PC-3 (cell line): ENCODE measurements at regions not wholly inside any gene's neighbourhood (a gene's known extent, or its start where the extent isn't known, plus 50 kb on each side); places are given as distances from the start of the nearest gene placed in this dataset.

Experiments used
- CTCF ChIP-seq: fragments of 300-600 bp; sonication (generic); conservative IDR thresholded peaks from 2 replicates; pipeline ENCODE4 v1.5.1; 2017; ENCODE audit warnings: antibody characterized with exemption, low read depth, mild to moderate bottlenecking, low read length
- EZH2 ChIP-seq: fragments of 300-600 bp; sonication (generic); IDR thresholded peaks from one replicate; pipeline ENCODE4 v1.6.1; 2017; ENCODE audit warnings: antibody characterized with exemption, mild to moderate bottlenecking, low read length; ENCODE audit not compliant: unreplicated experiment

- TF ChIP-seq CTCF (no peak), EZH2 (no peak)
Measured at GRCh38 chr11:109229682-109230081, 192.3 kb upstream of the C11orf87 start.
